Endothelial cell of umbilical vein (primary cell): ENCODE measurements at regions not wholly inside any gene's neighbourhood (a gene's known extent, or its start where the extent isn't known, plus 50 kb on each side); places are given as distances from the start of the nearest gene placed in this dataset.

Source experiments
- BruUV-seq: library from RNA; stranded (reverse); fragments of 400-500 nt; replicated peaks from 2 replicates; lab custom pipeline; 2021; lab: Mats Ljungman, UMichigan
- CTCF ChIA-PET: fragments of 300-600, 350-600 bp; sonication (Branson Sonifier 250); formaldehyde crosslinking; loops from one replicate; lab custom pipeline; 2021; ENCODE audit warnings: antibody characterized with exemption, inconsistent platforms; lab: Charles Lee
- POLR2A ChIA-PET: fragments of 300-600, 350-600 bp; sonication (Branson Sonifier 250); formaldehyde crosslinking; loops from one replicate; lab custom pipeline; 2021; ENCODE audit warnings: antibody characterized with exemption, inconsistent platforms; lab: Charles Lee
- DNase-seq: peaks from one replicate; pipeline ENCODE4 v3.0.0-alpha.2; 2011; ENCODE audit warnings: low read depth, low spot score
- FAIRE-seq: peaks from 2 replicates; lab custom pipeline; 2011; peaks lifted over from hg19 to GRCh38; lab: Jason Lieb, UNC
- H2AFZ ChIP-seq: 2 replicates; pipeline ENCODE4 v1.6.0; 2012; ENCODE audit warnings: low read depth, low read length, control low read depth, inconsistent platforms
- H3K27ac ChIP-seq: 2 replicates; pipeline ENCODE4 v1.5.1; 2011; ENCODE audit warnings: low read depth, mild to moderate bottlenecking, control low read depth, low read length, moderate library complexity; ENCODE audit not compliant: insufficient read depth
- H3K27me3 ChIP-seq, 2 experiments: 2 replicates each; pipeline versions ENCODE4 v1.6.0 to v1.6.1; 2011; ENCODE audit warnings: low read length in 2 of 2, mixed read lengths in 1 of 2; ENCODE audit not compliant: control insufficient read depth in 2 of 2, insufficient read depth in 2 of 2
- H3K36me3 ChIP-seq, 2 experiments: 2 replicates in 1 of 2; 3 replicates in 1 of 2; pipeline ENCODE4 v1.5.1; 2011; ENCODE audit warnings: low read length in 2 of 2, mild to moderate bottlenecking in 1 of 2, moderate library complexity in 1 of 2; ENCODE audit not compliant: control insufficient read depth in 2 of 2, insufficient read depth in 2 of 2; ENCODE audit errors: extremely low read depth in 1 of 2
- H3K4me1 ChIP-seq: 3 replicates; pipeline ENCODE4 v1.5.1; 2011; ENCODE audit warnings: mild to moderate bottlenecking, low read length; ENCODE audit not compliant: control insufficient read depth, insufficient read depth; ENCODE audit errors: extremely low read depth
- H3K4me2 ChIP-seq: 2 replicates; pipeline ENCODE4 v1.6.1; 2011; ENCODE audit warnings: low read length, control low read depth, mixed read lengths; ENCODE audit not compliant: insufficient read depth
- H3K4me3 ChIP-seq, 3 experiments: fragments of 200-600 bp in 1 of 3; sonication (generic), shearing (Covaris generic) in 1 of 3; replicated peaks in 1 of 3; 2 replicates each; pipeline ENCODE4 v1.5.1; 2011 to 2016; ENCODE audit warnings: control low read depth in 3 of 3, low read length in 3 of 3, mild to moderate bottlenecking in 2 of 3, inconsistent platforms in 1 of 3, low read depth in 1 of 3, moderate library complexity in 1 of 3; ENCODE audit not compliant: insufficient read depth in 1 of 3
- H3K79me2 ChIP-seq: 2 replicates; pipeline ENCODE4 v1.6.0; 2012; ENCODE audit warnings: low read length, inconsistent platforms; ENCODE audit not compliant: control insufficient read depth, insufficient read depth
- H3K9ac ChIP-seq: replicated peaks from 2 replicates; pipeline ENCODE3; 2011; ENCODE audit warnings: low read length, control low read depth; ENCODE audit not compliant: insufficient read depth; ENCODE audit errors: extremely low read depth
- H3K9me1 ChIP-seq: replicated peaks from 3 replicates; pipeline ENCODE4 v1.6.0; 2011; ENCODE audit warnings: mild to moderate bottlenecking, low read length; ENCODE audit not compliant: control insufficient read depth, insufficient read depth; ENCODE audit errors: extremely low read depth
- H3K9me3 ChIP-seq: replicated peaks from 2 replicates; pipeline ENCODE4 v1.5.1; 2012; ENCODE audit warnings: low read length, inconsistent platforms; ENCODE audit not compliant: control insufficient read depth, insufficient read depth
- H4K20me1 ChIP-seq: replicated peaks from 2 replicates; pipeline ENCODE3; 2011; ENCODE audit warnings: mild to moderate bottlenecking, low read length; ENCODE audit not compliant: control insufficient read depth, insufficient read depth; ENCODE audit errors: extremely low read depth
- FOS ChIP-seq: IDR thresholded peaks from 2 replicates; pipeline ENCODE4 v1.6.1; 2011; ENCODE audit warnings: mild to moderate bottlenecking, low read length, moderate library complexity, borderline replicate concordance; ENCODE audit not compliant: insufficient read depth
- GATA2 ChIP-seq: IDR thresholded peaks from 2 replicates; pipeline ENCODE4 v1.7.0; 2011; ENCODE audit warnings: low read depth, mild to moderate bottlenecking, moderate library complexity, mixed read lengths, low read length; ENCODE audit not compliant: insufficient read length, insufficient read depth
- JUN ChIP-seq: IDR thresholded peaks from 2 replicates; pipeline ENCODE4 v1.6.1; 2011; ENCODE audit warnings: borderline replicate concordance, low read depth; ENCODE audit not compliant: insufficient read length, insufficient read depth
- MYC ChIP-seq: IDR thresholded peaks from one replicate; pipeline ENCODE4 v1.6.1; 2011; ENCODE audit warnings: mild to moderate bottlenecking, low read depth, low read length
- POLR2A ChIP-seq: IDR thresholded peaks from 2 replicates; pipeline ENCODE4 v1.6.1; 2012; ENCODE audit warnings: low read depth, mild to moderate bottlenecking, control low read depth, low read length
- POLR2AphosphoS5 ChIP-seq: IDR thresholded peaks from 2 replicates; pipeline ENCODE4 v1.6.1; 2012; ENCODE audit warnings: low read depth, mild to moderate bottlenecking, control low read depth, low read length, moderate library complexity; ENCODE audit not compliant: insufficient read depth
- dilution Hi-C: fragments of 300-500 bp; cut with MboI; formaldehyde crosslinking; loops from one replicate; pipeline ENCODE4 v1.15.0; 2019; ENCODE audit warnings: low sequenced_read_pairs; ENCODE audit not compliant: extremely low pct_ligation_motif_present
- intact Hi-C: fragments of 100-400 bp; cut with micrococcal nuclease; formaldehyde crosslinking; loops from one replicate; pipeline ENCODE4 v1.10.0; 2022
- TF ChIP-seq, protein P1 (sequence below): IDR thresholded peaks from 2 replicates; pipeline ENCODE4 v1.6.1; 2011; ENCODE audit not compliant: insufficient read depth, insufficient read length
- TF ChIP-seq, protein P2 (sequence below), 2 donors: IDR thresholded peaks; 1 replicate in 1 of 2; 2 replicates in 1 of 2; pipeline ENCODE4 v1.5.1; 2011; ENCODE audit warnings: low read length in 2 of 2, mild to moderate bottlenecking in 2 of 2, moderate library complexity in 2 of 2, control low read depth in 1 of 2, inconsistent platforms in 1 of 2, low read depth in 1 of 2; ENCODE audit not compliant: insufficient read depth in 1 of 2; ENCODE audit errors: extremely low read depth in 1 of 2

DNA sequence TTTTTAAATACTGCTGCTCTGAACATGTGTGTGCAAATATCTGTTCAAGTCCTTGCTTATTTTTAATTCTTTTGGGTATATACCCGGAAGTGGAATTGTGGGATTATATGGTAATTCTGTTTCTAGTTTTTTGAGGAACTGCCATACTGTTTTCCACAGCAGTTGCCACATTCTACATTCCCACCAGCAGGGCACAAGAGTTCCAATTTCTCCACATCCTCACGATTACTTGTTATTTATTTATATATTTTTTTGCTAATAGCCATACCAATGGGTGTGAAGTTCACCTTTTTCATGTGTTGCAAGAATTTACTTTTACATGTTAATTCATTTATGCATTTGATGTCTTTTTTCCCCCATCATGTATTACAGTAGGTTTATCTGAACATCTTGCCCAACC, 79.6 kb upstream of the CXCL12 start:
- BruUV-seq, result no TSS peak
- intact Hi-C loops, result no loop called here
- Histone ChIP-seq H3K4me2 (no peak overlapping the region), H3K36me3 (no peaks in the 10 kb centered on the region), H3K9me1 (no peaks in the 10 kb centered on the region), H3K27ac (no peak overlapping the region), H3K9ac (no peak overlapping the region), H3K4me1 (no peaks in the 10 kb centered on the region), H3K9me3 (no peaks in the 10 kb centered on the region), H2AFZ (no peak overlapping the region), H3K27me3 (no peaks in the 10 kb centered on the region), H3K4me3 (no peak overlapping the region), H3K79me2 (no peaks in the 10 kb centered on the region), H4K20me1 (no peaks in the 10 kb centered on the region)
- POLR2A ChIA-PET, result no interaction called here
- TF ChIP-seq FOS (no peak), POLR2A (no peak), MYC (no peak)
- TF ChIP-seq, protein P1, sequence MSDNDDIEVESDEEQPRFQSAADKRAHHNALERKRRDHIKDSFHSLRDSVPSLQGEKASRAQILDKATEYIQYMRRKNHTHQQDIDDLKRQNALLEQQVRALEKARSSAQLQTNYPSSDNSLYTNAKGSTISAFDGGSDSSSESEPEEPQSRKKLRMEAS, result no peak
- TF ChIP-seq, protein P2, sequence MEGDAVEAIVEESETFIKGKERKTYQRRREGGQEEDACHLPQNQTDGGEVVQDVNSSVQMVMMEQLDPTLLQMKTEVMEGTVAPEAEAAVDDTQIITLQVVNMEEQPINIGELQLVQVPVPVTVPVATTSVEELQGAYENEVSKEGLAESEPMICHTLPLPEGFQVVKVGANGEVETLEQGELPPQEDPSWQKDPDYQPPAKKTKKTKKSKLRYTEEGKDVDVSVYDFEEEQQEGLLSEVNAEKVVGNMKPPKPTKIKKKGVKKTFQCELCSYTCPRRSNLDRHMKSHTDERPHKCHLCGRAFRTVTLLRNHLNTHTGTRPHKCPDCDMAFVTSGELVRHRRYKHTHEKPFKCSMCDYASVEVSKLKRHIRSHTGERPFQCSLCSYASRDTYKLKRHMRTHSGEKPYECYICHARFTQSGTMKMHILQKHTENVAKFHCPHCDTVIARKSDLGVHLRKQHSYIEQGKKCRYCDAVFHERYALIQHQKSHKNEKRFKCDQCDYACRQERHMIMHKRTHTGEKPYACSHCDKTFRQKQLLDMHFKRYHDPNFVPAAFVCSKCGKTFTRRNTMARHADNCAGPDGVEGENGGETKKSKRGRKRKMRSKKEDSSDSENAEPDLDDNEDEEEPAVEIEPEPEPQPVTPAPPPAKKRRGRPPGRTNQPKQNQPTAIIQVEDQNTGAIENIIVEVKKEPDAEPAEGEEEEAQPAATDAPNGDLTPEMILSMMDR (IDR thresholded peaks at IDR 0.05; ENCODE audit: extremely low read depth in 1 of 2, insufficient read depth in 1 of 2, low read depth in 1 of 2, low read length in 2 of 2), result no peak
- dilution Hi-C loops, result no loop called here
- DNase-seq (no peak), FAIRE-seq (no peak)
- CTCF ChIA-PET, result no interaction called here

DNA sequence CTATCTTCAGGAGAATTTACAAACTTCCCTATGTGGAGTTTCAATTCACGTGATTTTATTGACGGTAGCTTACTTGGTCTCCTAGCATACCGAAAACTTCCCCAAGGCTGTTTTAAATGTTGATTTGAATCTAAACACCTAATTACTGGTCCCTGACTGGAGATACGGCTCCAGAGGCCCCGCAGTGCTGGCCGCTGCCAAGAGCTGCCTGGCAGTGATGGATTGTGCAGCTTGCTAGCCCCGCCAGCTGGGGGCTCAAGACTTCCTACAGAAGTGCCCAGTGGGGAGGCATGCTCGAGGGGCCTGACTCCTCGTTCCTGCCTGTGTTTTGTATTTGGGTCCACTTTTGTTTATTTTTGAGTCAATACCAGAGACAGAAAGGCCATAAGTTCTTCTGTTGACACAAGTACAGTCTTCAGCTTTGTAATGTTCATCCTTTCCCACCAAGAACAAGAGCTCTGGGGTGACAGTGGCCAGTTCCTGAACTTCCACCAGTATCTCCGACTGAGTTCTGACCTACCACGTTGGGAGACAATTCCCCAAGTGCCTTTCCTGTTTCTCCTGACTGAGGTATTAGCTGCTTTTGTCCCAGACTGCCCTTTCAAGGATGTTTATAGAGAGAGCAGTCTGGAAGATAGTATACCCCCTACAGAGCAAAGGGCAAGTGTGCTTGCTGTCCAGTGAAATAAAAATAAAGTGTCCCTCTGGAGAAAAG, 80.7 kb upstream of the CXCL12 start:
- Histone ChIP-seq H3K27ac (no peak overlapping the region), H3K4me2 (no peak overlapping the region), H3K27me3 (no peaks in the 10 kb centered on the region), H3K9me1 (no peaks in the 10 kb centered on the region), H3K4me3 (no peak overlapping the region), H3K9ac (no peak overlapping the region), H2AFZ (no peak overlapping the region), H3K36me3 (no peaks in the 10 kb centered on the region), H3K9me3 (no peaks in the 10 kb centered on the region), H3K79me2 (no peaks in the 10 kb centered on the region), H4K20me1 (no peaks in the 10 kb centered on the region), H3K4me1 (no peaks in the 10 kb centered on the region)
- no peak for TF ChIP-seq JUN
- no peak for TF ChIP-seq POLR2AphosphoS5
- TF ChIP-seq FOS, result no peak
- no peak for TF ChIP-seq GATA2
- dilution Hi-C loops (no loop called here), intact Hi-C loops (loop anchor here (1.0 kb wide), 1 partner anchor 399 kb away; no protein-coding TSS in a partner anchor)
- ChIA-PET POLR2A (no interaction called here), CTCF (no interaction called here)
- DNase-seq (no peak), FAIRE-seq (no peak)
- BruUV-seq, result no TSS peak
